Stomach (tissue), 4 donors: ENCODE measurements at regions not wholly inside any gene's neighbourhood (a gene's known extent, or its start where the extent isn't known, plus 50 kb on each side); places are given as distances from the start of the nearest gene placed in this dataset.

ENCODE experiments used
- CTCF ChIP-seq, 7 experiments: fragments of 450-650 bp in 4 of 7; fragments of 200-600 bp in 3 of 7; sonication (generic) in 3 of 7; IDR thresholded peaks; one replicate each; pipeline ENCODE4 v1.5.1; 2016 to 2019; ENCODE audit warnings: antibody characterized with exemption in 7 of 7, control low read depth in 2 of 7, mild to moderate bottlenecking in 1 of 7
- POLR2AphosphoS5 ChIP-seq, 3 donors: sonication (generic); formaldehyde crosslinking; IDR thresholded peaks; one replicate each; pipeline ENCODE4 v1.6.1; 2016; ENCODE audit warnings: antibody characterized with exemption in 3 of 3

GRCh38 chr15:98480844-98481243 is 167.5 kb upstream of the IGF1R start:
- TF ChIP-seq CTCF (IDR thresholded peaks at IDR 0.05) (no peak), POLR2AphosphoS5 (IDR thresholded peaks at IDR 0.05) (no peak)
